HG02759 (cell line): ENCODE measurements at regions not wholly inside any gene's neighbourhood (a gene's known extent, or its start where the extent isn't known, plus 50 kb on each side); places are given as distances from the start of the nearest gene placed in this dataset.

ENCODE experiments used
- ATAC-seq: cut with Tn5 transposase; IDR thresholded peaks from one replicate; pipeline ENCODE4 v1.9.1; 2021; ENCODE audit warnings: mild to moderate bottlenecking, moderate library complexity; ENCODE audit not compliant: unreplicated experiment

GRCh38 chr10:21212912-21213311 lies 312.6 kb downstream of the SKIDA1 start:
- ATAC-seq, result no peak

DNA sequence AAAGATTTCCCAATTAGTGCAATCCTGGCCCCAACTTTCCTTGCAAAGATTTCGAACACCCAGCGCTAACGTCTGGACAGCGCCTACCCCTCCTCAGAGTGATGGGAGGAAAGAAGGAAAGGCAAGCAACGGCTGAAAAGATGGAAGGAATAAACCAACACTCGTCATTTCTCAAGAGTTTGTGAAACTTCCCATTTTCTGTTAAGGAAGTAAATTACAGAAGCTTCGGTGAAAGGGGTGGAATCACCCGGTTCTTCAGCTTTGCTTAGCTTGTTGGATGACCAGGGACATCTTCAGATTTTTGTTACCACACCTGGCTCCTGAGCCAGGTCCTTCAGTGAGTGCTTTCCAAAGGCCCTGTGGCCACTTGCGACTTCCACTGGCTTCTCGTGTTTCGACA lies 313.1 kb downstream of the SKIDA1 start:
- ATAC-seq, result no peak

DNA sequence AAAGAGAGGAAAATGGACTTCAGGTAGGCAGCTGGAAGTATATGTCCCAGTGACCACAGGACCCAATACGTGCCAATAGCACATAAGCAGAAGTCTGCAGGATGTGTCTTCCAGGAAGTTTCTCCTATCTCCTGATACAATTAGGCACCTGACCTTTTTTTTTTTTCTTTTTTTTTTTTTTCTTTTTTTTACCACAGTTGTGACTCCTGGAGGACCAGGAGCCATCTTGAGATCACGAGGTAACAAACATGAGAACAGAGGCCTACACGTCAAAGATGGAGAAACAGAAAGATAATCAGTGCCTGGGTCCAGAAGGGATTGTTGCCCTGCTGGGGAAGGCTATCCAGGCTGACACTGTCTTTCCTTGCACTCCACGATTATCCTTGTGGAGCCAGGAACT lies 312.4 kb upstream of the NEBL start:
- ATAC-seq, result no peak

DNA sequence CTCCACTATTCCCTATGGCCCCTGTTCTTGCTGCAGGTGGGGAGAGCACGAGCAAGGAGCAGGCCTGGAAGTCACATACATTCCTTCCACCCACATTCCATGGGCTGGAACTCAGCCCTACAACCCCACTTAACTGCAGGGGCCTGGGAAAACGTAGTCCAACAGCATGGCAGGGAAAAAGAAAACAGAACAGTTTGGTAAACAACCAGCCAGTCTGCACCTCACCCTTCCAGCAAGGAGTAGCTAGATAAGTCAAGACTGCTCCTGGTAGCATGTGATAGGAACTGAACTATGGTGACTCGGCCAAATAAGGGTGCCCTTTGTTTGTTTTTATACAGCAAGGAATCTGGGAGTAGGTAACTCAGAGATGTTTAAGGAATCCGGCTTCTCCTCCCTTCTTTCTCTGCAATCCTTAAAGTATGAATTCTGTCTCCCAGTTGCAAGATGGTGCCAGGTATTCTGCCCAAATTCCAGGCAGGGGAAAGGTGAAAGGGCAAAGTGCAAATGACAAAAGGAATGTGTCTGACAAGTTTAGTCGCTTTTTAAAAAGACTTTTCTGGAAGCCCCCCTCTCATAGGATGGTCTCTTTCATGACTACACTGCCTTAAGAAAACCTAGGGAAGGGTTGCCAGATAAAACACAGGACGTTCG lies 311.7 kb upstream of the NEBL start:
- no peak for ATAC-seq

DNA sequence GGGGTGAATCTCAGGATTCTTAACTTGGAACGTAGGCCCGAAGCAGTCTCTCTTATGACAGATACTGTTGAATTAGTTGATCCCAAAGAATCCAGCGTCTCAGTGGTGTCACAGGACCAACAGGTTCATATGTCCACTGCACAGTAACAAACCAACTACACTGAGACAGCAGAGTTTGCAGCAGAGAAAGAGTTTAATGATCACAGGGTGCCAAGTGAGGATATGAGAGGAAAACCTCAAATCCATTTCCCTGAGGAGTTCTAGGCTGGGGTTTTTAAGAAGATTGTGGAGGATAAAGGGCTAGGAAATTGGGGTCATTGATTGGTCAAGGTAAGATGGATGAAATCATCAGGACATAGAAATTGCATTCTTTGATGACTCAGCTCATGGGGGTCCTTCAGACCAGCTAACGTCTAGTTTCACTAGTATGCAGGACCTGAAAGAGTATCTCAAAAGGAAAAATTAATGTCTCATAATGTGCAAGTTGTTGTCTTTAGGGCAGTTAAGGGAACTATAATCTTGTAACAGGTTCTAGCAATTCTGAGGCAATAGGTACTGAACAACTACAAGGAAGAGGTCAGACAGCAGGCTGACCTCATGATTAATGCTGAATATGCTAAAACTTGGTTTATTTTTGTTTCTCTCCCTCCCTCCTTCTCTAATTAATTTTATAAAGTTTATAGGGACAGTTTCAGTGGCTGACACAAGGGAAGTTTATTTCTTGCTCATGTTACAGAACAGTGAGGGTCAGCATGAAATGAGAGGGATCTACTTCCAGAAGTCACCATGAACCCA lies 310.9 kb upstream of the NEBL start:
- no peak for ATAC-seq

- ATAC-seq, result no peak
Measured at GRCh38 chr10:21205328-21205727, 308.2 kb upstream of the NEBL start.

DNA sequence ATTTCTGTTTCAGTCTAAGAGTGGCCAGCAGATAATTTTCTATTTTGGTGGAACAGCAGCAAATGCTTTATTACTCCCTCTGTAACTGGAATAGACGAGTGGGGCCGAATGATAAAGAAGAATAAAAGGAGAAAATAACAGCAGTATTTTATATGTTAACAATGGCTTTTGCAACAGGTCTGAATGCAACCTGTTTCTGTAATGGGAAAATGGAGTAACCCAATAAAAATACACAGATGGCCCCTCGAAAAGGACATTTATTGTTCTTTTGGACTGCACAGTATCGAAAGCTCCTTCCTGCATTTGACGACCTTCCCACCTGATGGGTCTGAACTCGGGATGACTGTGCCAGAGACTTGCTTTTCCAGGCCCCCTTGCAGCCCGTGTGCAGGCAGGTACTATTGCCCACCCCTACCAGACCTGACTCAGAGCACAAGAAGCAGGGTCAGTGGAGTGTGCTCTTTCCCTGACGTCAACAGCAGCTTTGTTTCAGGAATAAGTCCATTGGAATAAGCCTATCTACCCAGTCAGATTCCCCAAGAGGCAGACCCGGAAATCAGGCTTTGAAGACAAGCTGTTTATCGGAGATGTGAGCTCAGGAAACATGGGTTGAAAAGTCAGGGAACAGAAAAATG lies 306.5 kb upstream of the NEBL start:
- no peak for ATAC-seq

GRCh38 chr10:21202776-21203462 lies 305.8 kb upstream of the NEBL start:
- ATAC-seq, result no peak

GRCh38 chr10:21199501-21199900 lies 302.4 kb upstream of the NEBL start:
- no peak for ATAC-seq

GRCh38 chr10:21197838-21198237 lies 300.7 kb upstream of the NEBL start:
- ATAC-seq, result no peak

DNA sequence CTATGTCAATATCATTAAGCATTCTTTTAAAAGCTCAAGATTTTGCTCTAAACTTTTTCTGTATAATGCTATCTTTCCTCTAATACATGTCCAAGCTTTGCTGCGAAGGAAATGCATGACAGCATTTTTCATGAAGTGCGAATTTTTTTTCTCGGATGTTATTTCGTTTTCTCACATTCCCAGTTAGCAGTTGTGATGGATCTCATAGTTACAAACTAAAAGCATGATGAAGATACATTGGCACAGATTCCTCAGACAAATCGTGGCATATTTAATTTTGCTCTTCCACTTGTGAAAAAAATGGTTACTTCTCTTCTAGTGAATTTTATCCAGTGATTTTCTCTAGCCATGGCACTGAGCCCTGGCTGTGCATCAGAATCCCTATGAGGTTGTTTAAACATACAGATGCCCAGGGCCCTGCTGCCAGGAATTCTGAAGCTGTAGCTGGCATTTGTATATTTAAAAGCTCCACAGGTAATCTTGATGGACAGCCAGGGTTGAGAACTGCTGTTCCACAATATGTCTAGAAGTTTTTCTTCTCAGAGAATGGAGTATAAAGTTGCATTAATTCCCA lies 299.8 kb upstream of the NEBL start:
- ATAC-seq, result no peak

- no peak for ATAC-seq
Measured at GRCh38 chr10:21195252-21195651, 298.1 kb upstream of the NEBL start.

DNA sequence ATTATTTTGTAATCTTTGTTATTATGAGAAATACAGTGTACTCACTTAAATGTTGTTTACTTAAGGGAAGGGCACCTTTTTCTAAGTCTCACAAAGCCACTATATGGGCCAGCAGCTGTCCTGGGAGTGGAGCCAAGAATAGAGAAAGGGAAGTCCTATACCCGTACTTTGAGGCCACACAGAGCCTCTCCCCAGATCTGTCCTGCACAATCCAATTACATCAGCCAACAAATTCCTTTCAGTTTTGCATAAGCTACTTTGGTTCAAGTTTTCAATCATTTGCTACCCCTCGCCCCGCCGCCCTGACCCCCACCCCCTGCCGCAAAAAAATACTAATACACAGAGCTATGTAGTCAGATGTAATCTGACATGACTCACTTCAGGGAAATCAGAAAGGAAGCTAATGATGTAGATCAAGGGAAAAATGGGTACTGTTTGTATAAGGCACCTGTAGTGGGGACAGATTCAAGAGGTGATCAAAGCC lies 297.4 kb upstream of the NEBL start:
- no peak for ATAC-seq

GRCh38 chr10:21193196-21193595 lies 296.1 kb upstream of the NEBL start:
- ATAC-seq, result no peak

DNA sequence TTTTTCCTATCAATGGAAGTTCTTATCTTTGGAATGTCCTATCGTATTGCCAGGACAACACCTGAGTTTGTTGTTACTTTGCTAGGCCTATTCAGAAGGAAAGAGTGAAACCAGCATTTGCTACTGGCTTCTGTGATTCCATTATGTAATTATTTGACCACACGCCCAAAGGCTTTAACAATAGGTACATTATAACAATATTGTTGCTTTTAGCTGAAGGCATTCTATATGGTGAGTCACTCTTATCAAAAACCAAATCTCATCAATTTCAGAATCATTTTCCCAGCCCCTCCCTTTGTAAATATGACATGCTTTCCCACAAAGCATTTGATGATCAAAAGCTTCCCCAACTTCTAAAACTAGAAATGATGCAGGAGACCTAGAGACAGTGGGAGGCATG lies 294.4 kb upstream of the NEBL start:
- ATAC-seq, result no peak

DNA sequence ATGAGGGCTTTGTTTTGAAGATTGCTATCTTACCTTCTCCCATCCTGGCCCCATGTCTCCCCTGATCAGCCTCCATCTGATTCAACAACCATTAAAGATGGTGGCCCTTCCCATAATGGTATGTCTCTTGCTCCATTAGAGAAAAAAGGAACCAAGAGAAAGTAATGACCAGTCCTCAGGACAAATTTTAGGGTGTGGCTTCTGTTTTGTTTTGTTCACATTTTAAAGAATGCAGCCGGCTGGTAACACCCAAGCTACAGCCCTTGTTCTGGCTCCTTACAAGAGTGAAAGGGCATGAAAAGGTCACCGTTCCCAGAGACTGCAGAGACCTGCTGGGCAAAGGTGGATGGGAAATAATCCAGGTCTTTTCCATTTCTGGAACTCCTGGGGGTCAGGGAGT lies 287.9 kb upstream of the NEBL start:
- ATAC-seq, result no peak

- no peak for ATAC-seq
Measured at GRCh38 chr10:21184216-21184615, 287.1 kb upstream of the NEBL start.

GRCh38 chr10:21183025-21183424 lies 285.9 kb upstream of the NEBL start:
- ATAC-seq, result no peak

- no peak for ATAC-seq
Measured at GRCh38 chr10:21181451-21181850, 284.3 kb upstream of the NEBL start.

GRCh38 chr10:21180604-21181003 lies 283.5 kb upstream of the NEBL start:
- ATAC-seq, result no peak

- ATAC-seq, result no peak
Measured at GRCh38 chr10:21176934-21177480, 279.9 kb upstream of the NEBL start.
